Ishikawa (cell line): ENCODE measurements at regions not wholly inside any gene's neighbourhood (a gene's known extent, or its start where the extent isn't known, plus 50 kb on each side); places are given as distances from the start of the nearest gene placed in this dataset.

Source experiments
- CEBPB ChIP-seq: IDR thresholded peaks from 2 replicates; pipeline ENCODE4 v1.6.1; 2012
- EP300 ChIP-seq: IDR thresholded peaks from 2 replicates; pipeline ENCODE4 v1.6.1; 2012; ENCODE audit warnings: borderline replicate concordance
- FOXM1 ChIP-seq: IDR thresholded peaks from 2 replicates; pipeline ENCODE4 v1.6.1; 2012; ENCODE audit warnings: low read depth, borderline replicate concordance
- MAX ChIP-seq: IDR thresholded peaks from 2 replicates; pipeline ENCODE4 v1.6.1; 2012
- NFIC ChIP-seq: IDR thresholded peaks from 2 replicates; pipeline ENCODE4 v1.6.1; 2012
- RAD21 ChIP-seq: IDR thresholded peaks from 2 replicates; pipeline ENCODE4 v1.6.1; 2012; ENCODE audit warnings: low read depth
- TAF1 ChIP-seq: IDR thresholded peaks from 2 replicates; pipeline ENCODE4 v1.6.1; 2012; ENCODE audit warnings: low read depth, mild to moderate bottlenecking
- TCF12 ChIP-seq: IDR thresholded peaks from 2 replicates; pipeline ENCODE4 v1.6.1; 2012; ENCODE audit warnings: low read depth
- YY1 ChIP-seq: IDR thresholded peaks from 2 replicates; pipeline ENCODE4 v1.6.1; 2012; ENCODE audit warnings: low read depth
- ZBTB7A ChIP-seq: IDR thresholded peaks from 2 replicates; pipeline ENCODE4 v1.6.1; 2012; ENCODE audit warnings: low read depth
- TF ChIP-seq, protein P1 (sequence below): IDR thresholded peaks from 2 replicates; pipeline ENCODE4 v1.6.1; 2012
- TF ChIP-seq, protein P2 (sequence below): IDR thresholded peaks from 2 replicates; pipeline ENCODE4 v1.6.1; 2012; ENCODE audit warnings: low read depth, mild to moderate bottlenecking

DNA sequence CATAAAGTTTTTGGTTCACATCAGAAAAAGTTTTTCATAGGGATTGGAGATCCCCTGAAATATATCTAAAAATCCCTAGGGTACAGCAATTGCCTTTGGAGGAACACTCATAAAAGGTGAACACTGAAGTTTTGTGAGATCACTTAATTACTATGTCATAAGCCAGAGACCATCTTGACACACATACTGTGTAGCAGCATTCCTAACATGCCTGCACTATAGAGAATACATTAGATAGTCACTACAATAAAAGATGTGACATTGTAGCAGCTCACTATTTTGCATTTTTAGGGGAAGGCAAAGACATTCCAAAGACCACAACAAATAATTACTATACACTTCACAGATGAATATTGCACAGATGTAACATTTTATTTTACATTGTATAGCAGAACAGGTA, 779.9 kb downstream of the KCNT2 start:
- TF ChIP-seq, protein P1, sequence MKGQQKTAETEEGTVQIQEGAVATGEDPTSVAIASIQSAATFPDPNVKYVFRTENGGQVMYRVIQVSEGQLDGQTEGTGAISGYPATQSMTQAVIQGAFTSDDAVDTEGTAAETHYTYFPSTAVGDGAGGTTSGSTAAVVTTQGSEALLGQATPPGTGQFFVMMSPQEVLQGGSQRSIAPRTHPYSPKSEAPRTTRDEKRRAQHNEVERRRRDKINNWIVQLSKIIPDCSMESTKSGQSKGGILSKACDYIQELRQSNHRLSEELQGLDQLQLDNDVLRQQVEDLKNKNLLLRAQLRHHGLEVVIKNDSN: no peak
- TF ChIP-seq TCF12 (no peak), EP300 (no peak), MAX (no peak), YY1 (no peak), CEBPB (no peak), NFIC (no peak), FOXM1 (no peak), ZBTB7A (no peak), RAD21 (no peak), TAF1 (no peak)
- TF ChIP-seq, protein P2, sequence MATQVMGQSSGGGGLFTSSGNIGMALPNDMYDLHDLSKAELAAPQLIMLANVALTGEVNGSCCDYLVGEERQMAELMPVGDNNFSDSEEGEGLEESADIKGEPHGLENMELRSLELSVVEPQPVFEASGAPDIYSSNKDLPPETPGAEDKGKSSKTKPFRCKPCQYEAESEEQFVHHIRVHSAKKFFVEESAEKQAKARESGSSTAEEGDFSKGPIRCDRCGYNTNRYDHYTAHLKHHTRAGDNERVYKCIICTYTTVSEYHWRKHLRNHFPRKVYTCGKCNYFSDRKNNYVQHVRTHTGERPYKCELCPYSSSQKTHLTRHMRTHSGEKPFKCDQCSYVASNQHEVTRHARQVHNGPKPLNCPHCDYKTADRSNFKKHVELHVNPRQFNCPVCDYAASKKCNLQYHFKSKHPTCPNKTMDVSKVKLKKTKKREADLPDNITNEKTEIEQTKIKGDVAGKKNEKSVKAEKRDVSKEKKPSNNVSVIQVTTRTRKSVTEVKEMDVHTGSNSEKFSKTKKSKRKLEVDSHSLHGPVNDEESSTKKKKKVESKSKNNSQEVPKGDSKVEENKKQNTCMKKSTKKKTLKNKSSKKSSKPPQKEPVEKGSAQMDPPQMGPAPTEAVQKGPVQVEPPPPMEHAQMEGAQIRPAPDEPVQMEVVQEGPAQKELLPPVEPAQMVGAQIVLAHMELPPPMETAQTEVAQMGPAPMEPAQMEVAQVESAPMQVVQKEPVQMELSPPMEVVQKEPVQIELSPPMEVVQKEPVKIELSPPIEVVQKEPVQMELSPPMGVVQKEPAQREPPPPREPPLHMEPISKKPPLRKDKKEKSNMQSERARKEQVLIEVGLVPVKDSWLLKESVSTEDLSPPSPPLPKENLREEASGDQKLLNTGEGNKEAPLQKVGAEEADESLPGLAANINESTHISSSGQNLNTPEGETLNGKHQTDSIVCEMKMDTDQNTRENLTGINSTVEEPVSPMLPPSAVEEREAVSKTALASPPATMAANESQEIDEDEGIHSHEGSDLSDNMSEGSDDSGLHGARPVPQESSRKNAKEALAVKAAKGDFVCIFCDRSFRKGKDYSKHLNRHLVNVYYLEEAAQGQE: no peak
